ENCODE measurements at regions not wholly inside any gene's neighbourhood (a gene's known extent, or its start where the extent isn't known, plus 50 kb on each side); places are given as distances from the start of the nearest gene placed in this dataset.

DNA sequence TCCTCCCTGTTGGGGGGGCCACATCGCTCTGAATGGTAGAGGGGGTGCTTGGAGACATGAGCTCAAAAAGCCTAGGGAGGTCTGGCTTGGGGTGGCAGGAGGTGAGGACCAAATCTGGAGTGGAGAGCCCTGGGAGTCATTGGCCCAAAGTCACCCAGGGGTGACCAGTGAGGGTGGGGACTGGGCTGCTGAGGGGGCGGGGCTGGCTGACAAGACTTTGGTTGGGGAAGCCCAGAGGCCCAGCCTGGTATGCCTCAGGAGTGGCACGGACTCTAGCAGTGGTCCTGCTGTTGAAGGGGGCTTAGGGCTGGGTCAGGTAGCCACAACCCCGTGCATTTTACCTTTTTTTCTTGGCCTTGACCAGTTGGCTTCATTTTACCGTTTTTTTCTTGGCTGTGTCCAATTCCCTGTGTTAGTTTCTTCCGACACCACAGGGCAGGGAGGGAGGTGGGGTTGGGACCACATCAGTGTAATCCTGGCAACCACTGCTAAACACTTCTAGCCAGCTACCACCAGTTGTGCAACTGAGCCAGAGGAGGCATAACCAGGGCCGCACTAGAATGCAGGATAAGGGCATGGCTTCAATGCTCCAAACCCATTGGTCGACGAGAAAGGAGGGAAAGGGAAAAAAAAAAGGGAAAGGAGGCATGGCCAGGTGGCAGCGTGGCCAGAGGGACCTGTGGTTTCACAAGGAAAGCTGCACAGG, 105.3 kb upstream of the C2CD4B start:
- no peak for TF ChIP-seq EZH2 (IDR thresholded peaks at IDR 0.05; ENCODE audit: low read length)
- H3K9ac ChIP-seq (ENCODE audit: control insufficient read depth, extremely low read depth, insufficient read depth, low read length): no peak overlapping the region
- no peaks in the 10 kb centered on the region for H3K27me3 ChIP-seq (ENCODE audit: control insufficient read depth, extremely low read depth, insufficient read depth, low read length)
- H3K9me3 ChIP-seq (ENCODE audit: control insufficient read depth, low read depth, low read length): peaks cover 6% of the 10 kb centered on the region
- H3K9me1 ChIP-seq (ENCODE audit: control insufficient read depth, extremely low read depth, insufficient read depth, low read length): no peaks in the 10 kb centered on the region
- FAIRE-seq: no peak
- H3K27ac ChIP-seq (ENCODE audit: control insufficient read depth, insufficient read depth, low read length): no peak overlapping the region
- no peaks in the 10 kb centered on the region for H3K79me2 ChIP-seq (ENCODE audit: control insufficient read depth, insufficient read depth, low read length)
- no peak for DNase-seq (ENCODE audit: low read depth, low spot score)
- H4K20me1 ChIP-seq (ENCODE audit: control insufficient read depth, extremely low read depth, insufficient read depth, low read length): no peaks in the 10 kb centered on the region
- H3K36me3 ChIP-seq (ENCODE audit: control insufficient read depth in 2 of 2, extremely low read depth in 1 of 2, insufficient read depth in 2 of 2, low read length in 2 of 2): no peaks in the 10 kb centered on the region
- H3K4me3 ChIP-seq (ENCODE audit: control insufficient read depth in 2 of 3, extremely low read depth in 1 of 3, insufficient read depth in 2 of 3, low read depth in 1 of 3, low read length in 3 of 3): no peak overlapping the region
- no peaks in the 10 kb centered on the region for H3K4me1 ChIP-seq (ENCODE audit: control insufficient read depth, extremely low read depth, insufficient read depth, low read length)
- dilution Hi-C loops (cut with MboI; ENCODE audit: extremely low pct_ligation_motif_present, low sequenced_read_pairs): no loop called here
- H3K4me2 ChIP-seq (ENCODE audit: control insufficient read depth, extremely low read depth, insufficient read depth, low read depth, low read length): no peak overlapping the region
- no peak overlapping the region for H2AFZ ChIP-seq (ENCODE audit: control insufficient read depth, low read length)

- dilution Hi-C loops (cut with MboI; ENCODE audit: extremely low pct_ligation_motif_present, low sequenced_read_pairs): no loop called here
- H3K4me1 ChIP-seq (ENCODE audit: control insufficient read depth, extremely low read depth, insufficient read depth, low read length): no peaks in the 10 kb centered on the region
- H3K9ac ChIP-seq (ENCODE audit: control insufficient read depth, extremely low read depth, insufficient read depth, low read length): no peak overlapping the region
- no peak for FAIRE-seq
- no peak overlapping the region for H3K27ac ChIP-seq (ENCODE audit: control insufficient read depth, insufficient read depth, low read length)
- no peak overlapping the region for H3K4me3 ChIP-seq (ENCODE audit: control insufficient read depth in 2 of 3, extremely low read depth in 1 of 3, insufficient read depth in 2 of 3, low read depth in 1 of 3, low read length in 3 of 3)
- DNase-seq (ENCODE audit: low read depth, low spot score): no peak
- H2AFZ ChIP-seq (ENCODE audit: control insufficient read depth, low read length): no peak overlapping the region
- no peaks in the 10 kb centered on the region for H3K27me3 ChIP-seq (ENCODE audit: control insufficient read depth, extremely low read depth, insufficient read depth, low read length)
- TF ChIP-seq EZH2 (IDR thresholded peaks at IDR 0.05; ENCODE audit: low read length) (no peak), CTCF (optimal IDR thresholded peaks at IDR 0.05 in 1 of 3, IDR thresholded peaks at IDR 0.05 in 1 of 3, conservative IDR thresholded peaks at IDR 0.05 in 1 of 3; ENCODE audit: extremely low read depth in 1 of 3, insufficient read depth in 2 of 3, low read length in 3 of 3) (no peak)
- H3K9me3 ChIP-seq (ENCODE audit: control insufficient read depth, low read depth, low read length): peaks cover 6% of the 10 kb centered on the region
- no peaks in the 10 kb centered on the region for H3K79me2 ChIP-seq (ENCODE audit: control insufficient read depth, insufficient read depth, low read length)
- H4K20me1 ChIP-seq (ENCODE audit: control insufficient read depth, extremely low read depth, insufficient read depth, low read length): no peaks in the 10 kb centered on the region
- no peak overlapping the region for H3K4me2 ChIP-seq (ENCODE audit: control insufficient read depth, extremely low read depth, insufficient read depth, low read depth, low read length)
- no peaks in the 10 kb centered on the region for H3K36me3 ChIP-seq (ENCODE audit: control insufficient read depth in 2 of 2, extremely low read depth in 1 of 2, insufficient read depth in 2 of 2, low read length in 2 of 2)
- H3K9me1 ChIP-seq (ENCODE audit: control insufficient read depth, extremely low read depth, insufficient read depth, low read length): no peaks in the 10 kb centered on the region
These were observed 107.2 kb upstream of the C2CD4B start for GRCh38 chr15:62272290-62272689.

DNA sequence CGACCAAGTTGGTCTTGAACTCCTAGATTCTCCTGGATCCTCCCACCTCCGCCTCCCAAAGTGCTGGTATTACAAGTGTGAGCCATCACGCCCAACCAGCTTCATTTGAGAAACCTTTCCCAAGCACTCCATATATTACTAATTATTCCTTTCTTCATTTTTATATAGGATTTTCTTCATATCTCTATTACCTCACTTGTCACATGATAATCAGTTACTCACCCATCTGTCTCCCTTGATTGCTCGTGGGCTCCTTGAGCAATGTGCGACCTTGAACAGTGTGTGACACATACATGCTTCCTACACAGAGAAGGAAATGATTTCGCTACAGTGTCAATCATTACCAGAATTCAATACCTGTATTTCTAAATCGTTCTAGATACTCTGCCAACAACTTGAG, 110.7 kb upstream of the C2CD4B start:
- H3K27ac ChIP-seq (ENCODE audit: control insufficient read depth, insufficient read depth, low read length): no peak overlapping the region
- dilution Hi-C loops (cut with MboI; ENCODE audit: extremely low pct_ligation_motif_present, low sequenced_read_pairs): no loop called here
- no peak overlapping the region for H3K4me2 ChIP-seq (ENCODE audit: control insufficient read depth, extremely low read depth, insufficient read depth, low read depth, low read length)
- DNase-seq (ENCODE audit: low read depth, low spot score) (no peak), FAIRE-seq (no peak)
- no peak overlapping the region for H3K9ac ChIP-seq (ENCODE audit: control insufficient read depth, extremely low read depth, insufficient read depth, low read length)
- no peak for TF ChIP-seq CTCF (optimal IDR thresholded peaks at IDR 0.05 in 1 of 3, IDR thresholded peaks at IDR 0.05 in 1 of 3, conservative IDR thresholded peaks at IDR 0.05 in 1 of 3; ENCODE audit: extremely low read depth in 1 of 3, insufficient read depth in 2 of 3, low read length in 3 of 3)
- TF ChIP-seq EZH2 (IDR thresholded peaks at IDR 0.05; ENCODE audit: low read length): no peak
- no peak overlapping the region for H2AFZ ChIP-seq (ENCODE audit: control insufficient read depth, low read length)
- H4K20me1 ChIP-seq (ENCODE audit: control insufficient read depth, extremely low read depth, insufficient read depth, low read length): no peaks in the 10 kb centered on the region
- no peaks in the 10 kb centered on the region for H3K9me1 ChIP-seq (ENCODE audit: control insufficient read depth, extremely low read depth, insufficient read depth, low read length)
- no peaks in the 10 kb centered on the region for H3K4me1 ChIP-seq (ENCODE audit: control insufficient read depth, extremely low read depth, insufficient read depth, low read length)
- no peaks in the 10 kb centered on the region for H3K36me3 ChIP-seq (ENCODE audit: control insufficient read depth in 2 of 2, extremely low read depth in 1 of 2, insufficient read depth in 2 of 2, low read length in 2 of 2)
- no peaks in the 10 kb centered on the region for H3K79me2 ChIP-seq (ENCODE audit: control insufficient read depth, insufficient read depth, low read length)
- H3K27me3 ChIP-seq (ENCODE audit: control insufficient read depth, extremely low read depth, insufficient read depth, low read length): no peaks in the 10 kb centered on the region
- no peak overlapping the region for H3K4me3 ChIP-seq (ENCODE audit: control insufficient read depth in 2 of 3, extremely low read depth in 1 of 3, insufficient read depth in 2 of 3, low read depth in 1 of 3, low read length in 3 of 3)
- H3K9me3 ChIP-seq (ENCODE audit: control insufficient read depth, low read depth, low read length): no peaks in the 10 kb centered on the region

All from keratinocyte (primary cell).